H4 (cell line): ENCODE measurements at regions not wholly inside any gene's neighbourhood (a gene's known extent, or its start where the extent isn't known, plus 50 kb on each side); places are given as distances from the start of the nearest gene placed in this dataset.
"Not testable (repeated sequence)": the region's sequence is repeated elsewhere in the genome, so short reads cannot be mapped to it uniquely, and the experiment has no call there.

Experiments
- DNase-seq: peaks from one replicate; pipeline ENCODE4 v3.0.0-alpha.2; 2015; ENCODE audit warnings: low spot score

GRCh38 chr10:77740396-77740795 lies 102.8 kb upstream of the KCNMA1 start:
- DNase-seq = not testable (repeated sequence)

GRCh38 chr10:77738496-77739158 lies 101.0 kb upstream of the KCNMA1 start:
- no peak for DNase-seq

GRCh38 chr10:77737608-77738007 lies 100.0 kb upstream of the KCNMA1 start:
- no peak for DNase-seq

- DNase-seq = not testable (repeated sequence)
Observed at GRCh38 chr10:77735136-77735535, 97.5 kb upstream of the KCNMA1 start.

- no peak for DNase-seq
Observed at GRCh38 chr10:77732213-77733003, 94.8 kb upstream of the KCNMA1 start.

GRCh38 chr10:77727481-77727880 lies 89.9 kb upstream of the KCNMA1 start:
- DNase-seq = no peak

GRCh38 chr10:77726732-77727131 lies 89.1 kb upstream of the KCNMA1 start:
- no peak for DNase-seq

GRCh38 chr10:77726301-77726700 lies 88.7 kb upstream of the KCNMA1 start:
- DNase-seq = no peak

GRCh38 chr10:77724820-77725219 lies 87.2 kb upstream of the KCNMA1 start:
- no peak for DNase-seq

- no peak for DNase-seq
Observed at GRCh38 chr10:77723376-77723775, 85.8 kb upstream of the KCNMA1 start.

GRCh38 chr10:77722956-77723355 lies 85.3 kb upstream of the KCNMA1 start:
- not testable (repeated sequence) for DNase-seq

GRCh38 chr10:77721815-77722214 lies 84.2 kb upstream of the KCNMA1 start:
- no peak for DNase-seq

GRCh38 chr10:77718957-77719356 lies 81.3 kb upstream of the KCNMA1 start:
- no peak for DNase-seq

GRCh38 chr10:77718312-77718711 lies 80.7 kb upstream of the KCNMA1 start:
- DNase-seq = not testable (repeated sequence)

- DNase-seq = no peak
Observed at GRCh38 chr10:77717336-77717735, 79.7 kb upstream of the KCNMA1 start.

GRCh38 chr10:77716458-77717317 lies 79.1 kb upstream of the KCNMA1 start:
- DNase-seq = no peak

- no peak for DNase-seq
Observed at GRCh38 chr10:77715536-77715935, 77.9 kb upstream of the KCNMA1 start.

GRCh38 chr10:77715088-77715487 lies 77.5 kb upstream of the KCNMA1 start:
- DNase-seq = no peak

GRCh38 chr10:77713521-77714280 lies 76.1 kb upstream of the KCNMA1 start:
- no peak for DNase-seq

- DNase-seq = no peak
Observed at GRCh38 chr10:77712207-77712606, 74.6 kb upstream of the KCNMA1 start.

- no peak for DNase-seq
Observed at GRCh38 chr10:77711683-77712049, 74.1 kb upstream of the KCNMA1 start.
